Liver (tissue), 8 donors: ENCODE measurements at regions not wholly inside any gene's neighbourhood (a gene's known extent, or its start where the extent isn't known, plus 50 kb on each side); places are given as distances from the start of the nearest gene placed in this dataset.

Experiments used
- DNase-seq: peaks from one replicate; pipeline ENCODE4 v3.0.0-alpha.2; 2017; ENCODE audit warnings: low spot score
- H3K27ac ChIP-seq, 2 donors: one replicate each; pipeline ENCODE4 v1.7.0; 2013; ENCODE audit warnings: inconsistent platforms in 2 of 2, low read length in 2 of 2, control low read depth in 1 of 2, low read depth in 1 of 2, mild to moderate bottlenecking in 1 of 2
- H3K27me3 ChIP-seq, 4 donors: one replicate each; pipeline versions ENCODE4 v1.6.1 to v1.7.0; 2013; ENCODE audit warnings: low read length in 3 of 4, inconsistent platforms in 1 of 4, mild to moderate bottlenecking in 1 of 4, moderate library complexity in 1 of 4; ENCODE audit not compliant: control insufficient read depth in 4 of 4, insufficient read depth in 4 of 4
- H3K36me3 ChIP-seq, 4 donors: one replicate each; pipeline versions ENCODE4 v1.6.1 to v1.7.0; 2013; ENCODE audit warnings: low read length in 3 of 4, mild to moderate bottlenecking in 3 of 4, low read depth in 1 of 4, moderate library complexity in 1 of 4; ENCODE audit not compliant: control insufficient read depth in 4 of 4, insufficient read depth in 3 of 4
- H3K4me1 ChIP-seq, 4 donors: one replicate each; pipeline versions ENCODE4 v1.6.1 to v1.7.0; 2013; ENCODE audit warnings: low read length in 3 of 4, mild to moderate bottlenecking in 3 of 4, moderate library complexity in 1 of 4; ENCODE audit not compliant: control insufficient read depth in 4 of 4, insufficient read depth in 4 of 4
- H3K4me3 ChIP-seq, 3 donors: one replicate each; pipeline versions ENCODE4 v1.6.1 to v1.7.0; 2013; ENCODE audit warnings: low read length in 3 of 3, control low read depth in 1 of 3, low read depth in 1 of 3, mild to moderate bottlenecking in 1 of 3
- H3K9ac ChIP-seq, 2 donors: one replicate each; pipeline ENCODE4 v1.7.0; 2013; ENCODE audit warnings: low read length in 2 of 2, mild to moderate bottlenecking in 2 of 2, moderate library complexity in 2 of 2, control low read depth in 1 of 2, low read depth in 1 of 2
- H3K9me3 ChIP-seq, 4 donors: one replicate each; pipeline versions ENCODE4 v1.6.1 to v1.7.0; 2013; ENCODE audit warnings: low read length in 3 of 4; ENCODE audit not compliant: control insufficient read depth in 4 of 4
- EGR1 ChIP-seq, 2 donors: IDR thresholded peaks; 2 replicates each; pipeline ENCODE4 v1.6.1; 2016 to 2018; ENCODE audit warnings: antibody characterized with exemption in 2 of 2, low read depth in 2 of 2
- FOXA1 ChIP-seq: IDR thresholded peaks from 2 replicates; pipeline ENCODE4 v1.6.1; 2016; ENCODE audit warnings: antibody characterized with exemption
- FOXA2 ChIP-seq: IDR thresholded peaks from 2 replicates; pipeline ENCODE4 v1.6.1; 2016; ENCODE audit warnings: antibody characterized with exemption
- HNF4A ChIP-seq, 2 donors: conservative IDR thresholded peaks; 2 replicates each; pipeline ENCODE4 v1.6.1; 2016; ENCODE audit warnings: antibody characterized with exemption in 2 of 2, mild to moderate bottlenecking in 2 of 2
- JUND ChIP-seq, 2 donors: IDR thresholded peaks; 2 replicates each; pipeline ENCODE4 v1.6.1; 2016; ENCODE audit warnings: antibody characterized with exemption in 2 of 2
- MAX ChIP-seq: IDR thresholded peaks from 2 replicates; pipeline ENCODE4 v1.6.1; 2016; ENCODE audit warnings: antibody characterized with exemption
- NR2F2 ChIP-seq: IDR thresholded peaks from 2 replicates; pipeline ENCODE4 v1.6.1; 2016; ENCODE audit warnings: antibody characterized with exemption
- RAD21 ChIP-seq, 2 donors: IDR thresholded peaks; 2 replicates each; pipeline ENCODE4 v1.6.1; 2016; ENCODE audit warnings: antibody characterized with exemption in 2 of 2, mild to moderate bottlenecking in 2 of 2
- REST ChIP-seq: IDR thresholded peaks from 2 replicates; pipeline ENCODE4 v1.6.1; 2016; ENCODE audit warnings: antibody characterized with exemption, mild to moderate bottlenecking
- RXRA ChIP-seq, 2 donors: IDR thresholded peaks; 2 replicates each; pipeline ENCODE4 v1.6.1; 2017 to 2018; ENCODE audit warnings: antibody characterized with exemption in 2 of 2, mild to moderate bottlenecking in 1 of 2
- SP1 ChIP-seq: IDR thresholded peaks from 2 replicates; pipeline ENCODE4 v1.6.1; 2018; ENCODE audit warnings: antibody characterized with exemption, mild to moderate bottlenecking
- TAF1 ChIP-seq: conservative IDR thresholded peaks from 2 replicates; pipeline ENCODE4 v1.6.1; 2016; ENCODE audit warnings: antibody characterized with exemption, mild to moderate bottlenecking
- WGBS: extraction: QIAGEN DNeasy Blood & Tissue Kit; methylation state at CpG from one replicate; pipeline ENCODE4 v1.1.7; 2013; 5-methylcytosine and 5-hydroxymethylcytosine counted together
- TF ChIP-seq, protein P1 (sequence below): IDR thresholded peaks from 2 replicates; pipeline ENCODE4 v1.6.1; 2016; ENCODE audit warnings: antibody characterized with exemption
- TF ChIP-seq, protein P2 (sequence below): fragments of 150-350 bp; IDR thresholded peaks from 2 replicates; pipeline ENCODE4 v1.5.1; 2017; ENCODE audit warnings: improper control_type of control experiment, low read depth, low read length; ENCODE audit not compliant: missing input control
- TF ChIP-seq, protein P3 (sequence below): IDR thresholded peaks from 2 replicates; pipeline ENCODE4 v1.6.1; 2016; ENCODE audit warnings: antibody characterized with exemption
- donor health status: healthy.
- donor health status: healthy.
- donor health status: healthy.
- donor health status: healthy.
- donor health status: healthy.

DNA sequence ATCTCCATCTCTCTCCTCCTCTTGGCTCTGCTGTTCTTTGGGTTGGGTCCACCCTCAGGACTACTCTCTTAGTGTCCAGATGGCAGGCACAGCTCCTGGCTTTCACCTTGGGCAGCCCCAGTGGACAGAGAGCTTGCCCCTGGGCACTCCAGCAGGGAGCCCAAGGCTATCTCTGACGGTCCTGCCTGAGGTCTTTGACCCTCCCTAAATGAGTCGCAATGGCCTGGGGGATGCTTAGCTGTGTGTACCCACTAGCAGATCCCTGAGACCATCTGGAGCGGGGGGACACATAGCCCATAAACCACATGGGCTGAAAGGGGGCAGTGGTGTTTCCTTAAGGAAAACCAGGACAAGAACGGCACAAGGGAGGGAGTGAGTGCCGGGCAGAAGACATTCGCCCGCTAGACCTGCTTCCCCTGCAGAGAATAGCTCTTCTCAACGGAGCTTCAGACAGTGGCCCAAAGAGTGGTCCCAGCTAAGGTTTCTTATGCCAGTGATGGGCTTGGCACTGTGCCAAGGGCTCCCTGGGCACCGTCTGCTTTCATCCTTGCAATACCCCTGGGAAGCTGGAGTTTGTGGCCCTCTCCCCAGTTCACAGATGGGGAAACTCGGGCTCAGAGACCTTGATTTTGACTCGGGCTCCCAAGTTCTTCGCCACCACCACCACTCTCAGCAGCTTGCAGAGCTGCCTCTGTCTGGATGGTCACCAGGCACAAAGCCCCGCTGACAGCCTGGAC, 53.9 kb upstream of the ANO1 start:
- no peak for DNase-seq
- Histone ChIP-seq H3K27ac (no peak overlapping the region), H3K9me3 (no peaks in the 10 kb centered on the region), H3K4me3 (no peak overlapping the region), H3K36me3 (peaks cover 0 to 5% (median 3%) of the 10 kb centered on the region in 4 donors), H3K4me1 (peaks cover 3 to 11% (median 9%) of the 10 kb centered on the region in 4 donors), H3K27me3 (no peaks in the 10 kb centered on the region), H3K9ac (no peak overlapping the region)
- TF ChIP-seq FOXA2 (no peak), RXRA (IDR thresholded peaks at IDR 0.05) (no peak), MAX (no peak), SP1 (no peak), NR2F2 (no peak), JUND (IDR thresholded peaks at IDR 0.05) (no peak), TAF1 (no peak)
- TF ChIP-seq, protein P1, sequence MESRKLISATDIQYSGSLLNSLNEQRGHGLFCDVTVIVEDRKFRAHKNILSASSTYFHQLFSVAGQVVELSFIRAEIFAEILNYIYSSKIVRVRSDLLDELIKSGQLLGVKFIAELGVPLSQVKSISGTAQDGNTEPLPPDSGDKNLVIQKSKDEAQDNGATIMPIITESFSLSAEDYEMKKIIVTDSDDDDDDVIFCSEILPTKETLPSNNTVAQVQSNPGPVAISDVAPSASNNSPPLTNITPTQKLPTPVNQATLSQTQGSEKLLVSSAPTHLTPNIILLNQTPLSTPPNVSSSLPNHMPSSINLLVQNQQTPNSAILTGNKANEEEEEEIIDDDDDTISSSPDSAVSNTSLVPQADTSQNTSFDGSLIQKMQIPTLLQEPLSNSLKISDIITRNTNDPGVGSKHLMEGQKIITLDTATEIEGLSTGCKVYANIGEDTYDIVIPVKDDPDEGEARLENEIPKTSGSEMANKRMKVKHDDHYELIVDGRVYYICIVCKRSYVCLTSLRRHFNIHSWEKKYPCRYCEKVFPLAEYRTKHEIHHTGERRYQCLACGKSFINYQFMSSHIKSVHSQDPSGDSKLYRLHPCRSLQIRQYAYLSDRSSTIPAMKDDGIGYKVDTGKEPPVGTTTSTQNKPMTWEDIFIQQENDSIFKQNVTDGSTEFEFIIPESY = no peak
- TF ChIP-seq, protein P2, sequence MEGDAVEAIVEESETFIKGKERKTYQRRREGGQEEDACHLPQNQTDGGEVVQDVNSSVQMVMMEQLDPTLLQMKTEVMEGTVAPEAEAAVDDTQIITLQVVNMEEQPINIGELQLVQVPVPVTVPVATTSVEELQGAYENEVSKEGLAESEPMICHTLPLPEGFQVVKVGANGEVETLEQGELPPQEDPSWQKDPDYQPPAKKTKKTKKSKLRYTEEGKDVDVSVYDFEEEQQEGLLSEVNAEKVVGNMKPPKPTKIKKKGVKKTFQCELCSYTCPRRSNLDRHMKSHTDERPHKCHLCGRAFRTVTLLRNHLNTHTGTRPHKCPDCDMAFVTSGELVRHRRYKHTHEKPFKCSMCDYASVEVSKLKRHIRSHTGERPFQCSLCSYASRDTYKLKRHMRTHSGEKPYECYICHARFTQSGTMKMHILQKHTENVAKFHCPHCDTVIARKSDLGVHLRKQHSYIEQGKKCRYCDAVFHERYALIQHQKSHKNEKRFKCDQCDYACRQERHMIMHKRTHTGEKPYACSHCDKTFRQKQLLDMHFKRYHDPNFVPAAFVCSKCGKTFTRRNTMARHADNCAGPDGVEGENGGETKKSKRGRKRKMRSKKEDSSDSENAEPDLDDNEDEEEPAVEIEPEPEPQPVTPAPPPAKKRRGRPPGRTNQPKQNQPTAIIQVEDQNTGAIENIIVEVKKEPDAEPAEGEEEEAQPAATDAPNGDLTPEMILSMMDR = no peak
- WGBS = 91% methylated on average over 13 of the region's 13 CpGs

GRCh38 chr11:70024773-70025045, 53.4 kb upstream of the ANO1 start:
- TF ChIP-seq EGR1 (IDR thresholded peaks at IDR 0.05; ENCODE audit: low read depth in 2 of 2) = no peak
- TF ChIP-seq, protein P2 = no peak
- TF ChIP-seq FOXA2 = no peak
- TF ChIP-seq REST = no peak
- TF ChIP-seq RAD21 (IDR thresholded peaks at IDR 0.05) = no peak
- no peak for TF ChIP-seq TAF1
- no peak for TF ChIP-seq MAX
- no peak for TF ChIP-seq SP1
- TF ChIP-seq, protein P3, sequence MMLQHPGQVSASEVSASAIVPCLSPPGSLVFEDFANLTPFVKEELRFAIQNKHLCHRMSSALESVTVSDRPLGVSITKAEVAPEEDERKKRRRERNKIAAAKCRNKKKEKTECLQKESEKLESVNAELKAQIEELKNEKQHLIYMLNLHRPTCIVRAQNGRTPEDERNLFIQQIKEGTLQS = no peak
- TF ChIP-seq FOXA1 = no peak
- TF ChIP-seq JUND (IDR thresholded peaks at IDR 0.05) = no peak
- TF ChIP-seq NR2F2 = no peak
- TF ChIP-seq, protein P1 = no peak
- TF ChIP-seq HNF4A (conservative IDR thresholded peaks at IDR 0.05) = no peak
- Histone ChIP-seq H3K27ac (no peak overlapping the region), H3K9ac (no peak overlapping the region), H3K4me3 (no peak overlapping the region), H3K9me3 (no peaks in the 10 kb centered on the region), H3K4me1 (peaks cover 7 to 17% (median 13%) of the 10 kb centered on the region in 4 donors), H3K27me3 (no peaks in the 10 kb centered on the region), H3K36me3 (peaks cover 0 to 3% (median 1%) of the 10 kb centered on the region in 4 donors)
- 98% methylated on average over 3 of the region's 3 CpGs for whole genome bisulfite sequencing
- DNase-seq = no peak
